ENCODE measurements at regions not wholly inside any gene's neighbourhood (a gene's known extent, or its start where the extent isn't known, plus 50 kb on each side); places are given as distances from the start of the nearest gene placed in this dataset.

DNA sequence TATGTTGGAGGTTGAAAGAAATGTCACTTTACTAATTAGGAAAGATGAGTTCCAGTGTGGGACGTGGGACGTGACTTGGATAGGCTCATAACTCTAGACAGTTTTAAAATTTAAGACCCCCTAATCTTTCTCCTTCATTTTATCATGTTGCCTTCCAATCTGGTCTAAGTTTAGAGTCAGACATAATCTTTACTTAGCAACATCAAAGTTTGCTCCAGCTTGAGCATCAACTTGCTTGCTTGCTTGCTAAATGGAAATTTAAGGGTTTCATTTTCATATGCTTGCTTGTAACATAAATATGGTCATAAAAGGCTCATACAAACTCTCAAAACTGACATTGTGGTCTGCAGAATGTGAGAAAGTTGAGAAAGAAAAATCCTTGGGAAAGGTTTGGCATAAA lies 428.9 kb downstream of the EPHA4 start:
- TF ChIP-seq POLR2A (IDR thresholded peaks at IDR 0.05) (no peak), EP300 (IDR thresholded peaks at IDR 0.05) (no peak), POLR2AphosphoS5 (IDR thresholded peaks at IDR 0.05) (no peak)
- TF ChIP-seq, protein P1, sequence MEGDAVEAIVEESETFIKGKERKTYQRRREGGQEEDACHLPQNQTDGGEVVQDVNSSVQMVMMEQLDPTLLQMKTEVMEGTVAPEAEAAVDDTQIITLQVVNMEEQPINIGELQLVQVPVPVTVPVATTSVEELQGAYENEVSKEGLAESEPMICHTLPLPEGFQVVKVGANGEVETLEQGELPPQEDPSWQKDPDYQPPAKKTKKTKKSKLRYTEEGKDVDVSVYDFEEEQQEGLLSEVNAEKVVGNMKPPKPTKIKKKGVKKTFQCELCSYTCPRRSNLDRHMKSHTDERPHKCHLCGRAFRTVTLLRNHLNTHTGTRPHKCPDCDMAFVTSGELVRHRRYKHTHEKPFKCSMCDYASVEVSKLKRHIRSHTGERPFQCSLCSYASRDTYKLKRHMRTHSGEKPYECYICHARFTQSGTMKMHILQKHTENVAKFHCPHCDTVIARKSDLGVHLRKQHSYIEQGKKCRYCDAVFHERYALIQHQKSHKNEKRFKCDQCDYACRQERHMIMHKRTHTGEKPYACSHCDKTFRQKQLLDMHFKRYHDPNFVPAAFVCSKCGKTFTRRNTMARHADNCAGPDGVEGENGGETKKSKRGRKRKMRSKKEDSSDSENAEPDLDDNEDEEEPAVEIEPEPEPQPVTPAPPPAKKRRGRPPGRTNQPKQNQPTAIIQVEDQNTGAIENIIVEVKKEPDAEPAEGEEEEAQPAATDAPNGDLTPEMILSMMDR (IDR thresholded peaks at IDR 0.05) = no peak
